Gastroesophageal sphincter (tissue), 3 donors: ENCODE measurements at regions not wholly inside any gene's neighbourhood (a gene's known extent, or its start where the extent isn't known, plus 50 kb on each side); places are given as distances from the start of the nearest gene placed in this dataset.
"Not testable (repeated sequence)": the region's sequence is repeated elsewhere in the genome, so short reads cannot be mapped to it uniquely, and the experiment has no call there.

Experiments
- EP300 ChIP-seq: sonication (generic); formaldehyde crosslinking; IDR thresholded peaks from one replicate; pipeline ENCODE4 v1.6.1; 2017; ENCODE audit warnings: antibody characterized with exemption, mild to moderate bottlenecking
- POLR2A ChIP-seq, 2 donors: fragments of 450-650 bp; IDR thresholded peaks; one replicate each; pipeline ENCODE4 v1.6.1; 2017; ENCODE audit warnings: antibody characterized with exemption in 2 of 2, mild to moderate bottlenecking in 2 of 2, moderate library complexity in 1 of 2
- POLR2AphosphoS5 ChIP-seq: sonication (generic); formaldehyde crosslinking; IDR thresholded peaks from one replicate; pipeline ENCODE4 v1.6.1; 2017; ENCODE audit warnings: antibody characterized with exemption
- TF ChIP-seq, protein P1 (sequence below), 4 experiments: fragments of 200-600 bp in 2 of 4; fragments of 450-650 bp in 2 of 4; sonication (generic) in 1 of 4; IDR thresholded peaks; one replicate each; pipeline ENCODE4 v1.5.1; 2017 to 2019; ENCODE audit warnings: antibody characterized with exemption in 4 of 4, mild to moderate bottlenecking in 2 of 4, moderate library complexity in 2 of 4

DNA sequence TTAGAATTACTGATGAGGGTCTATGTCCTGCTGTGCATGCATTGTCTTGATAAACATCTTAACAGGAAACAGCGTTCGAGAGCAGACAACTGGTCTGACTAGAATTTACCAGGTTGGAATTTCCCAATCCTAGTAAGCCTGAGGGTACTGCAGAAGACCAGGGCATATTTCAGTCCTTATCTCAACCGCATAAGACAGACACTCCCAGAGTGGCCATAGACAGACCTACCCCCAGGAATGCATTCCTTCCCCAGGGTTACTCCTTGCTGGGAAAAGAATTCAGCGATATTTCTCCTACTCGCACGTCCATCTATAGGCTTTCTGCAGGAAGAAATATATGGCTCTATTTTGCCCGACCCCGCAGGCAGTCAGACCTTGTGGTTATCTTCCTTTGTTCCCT, 406.4 kb upstream of the CNTNAP5 start:
- not testable (repeated sequence) for TF ChIP-seq POLR2A (IDR thresholded peaks at IDR 0.05); EP300; POLR2AphosphoS5
- TF ChIP-seq, protein P1, sequence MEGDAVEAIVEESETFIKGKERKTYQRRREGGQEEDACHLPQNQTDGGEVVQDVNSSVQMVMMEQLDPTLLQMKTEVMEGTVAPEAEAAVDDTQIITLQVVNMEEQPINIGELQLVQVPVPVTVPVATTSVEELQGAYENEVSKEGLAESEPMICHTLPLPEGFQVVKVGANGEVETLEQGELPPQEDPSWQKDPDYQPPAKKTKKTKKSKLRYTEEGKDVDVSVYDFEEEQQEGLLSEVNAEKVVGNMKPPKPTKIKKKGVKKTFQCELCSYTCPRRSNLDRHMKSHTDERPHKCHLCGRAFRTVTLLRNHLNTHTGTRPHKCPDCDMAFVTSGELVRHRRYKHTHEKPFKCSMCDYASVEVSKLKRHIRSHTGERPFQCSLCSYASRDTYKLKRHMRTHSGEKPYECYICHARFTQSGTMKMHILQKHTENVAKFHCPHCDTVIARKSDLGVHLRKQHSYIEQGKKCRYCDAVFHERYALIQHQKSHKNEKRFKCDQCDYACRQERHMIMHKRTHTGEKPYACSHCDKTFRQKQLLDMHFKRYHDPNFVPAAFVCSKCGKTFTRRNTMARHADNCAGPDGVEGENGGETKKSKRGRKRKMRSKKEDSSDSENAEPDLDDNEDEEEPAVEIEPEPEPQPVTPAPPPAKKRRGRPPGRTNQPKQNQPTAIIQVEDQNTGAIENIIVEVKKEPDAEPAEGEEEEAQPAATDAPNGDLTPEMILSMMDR (IDR thresholded peaks at IDR 0.05): not testable (repeated sequence)
